Inflammatory macrophage treated with lipopolysaccharide for 1 hour (primary cell): ENCODE measurements at regions not wholly inside any gene's neighbourhood (a gene's known extent, or its start where the extent isn't known, plus 50 kb on each side); places are given as distances from the start of the nearest gene placed in this dataset.
"Not testable (repeated sequence)": the region's sequence is repeated elsewhere in the genome, so short reads cannot be mapped to it uniquely, and the experiment has no call there.

ENCODE experiments used
- DNase-seq, 2 donors: peaks; one replicate each; pipeline ENCODE4 v3.0.0-alpha.2; 2020 to 2022

DNA sequence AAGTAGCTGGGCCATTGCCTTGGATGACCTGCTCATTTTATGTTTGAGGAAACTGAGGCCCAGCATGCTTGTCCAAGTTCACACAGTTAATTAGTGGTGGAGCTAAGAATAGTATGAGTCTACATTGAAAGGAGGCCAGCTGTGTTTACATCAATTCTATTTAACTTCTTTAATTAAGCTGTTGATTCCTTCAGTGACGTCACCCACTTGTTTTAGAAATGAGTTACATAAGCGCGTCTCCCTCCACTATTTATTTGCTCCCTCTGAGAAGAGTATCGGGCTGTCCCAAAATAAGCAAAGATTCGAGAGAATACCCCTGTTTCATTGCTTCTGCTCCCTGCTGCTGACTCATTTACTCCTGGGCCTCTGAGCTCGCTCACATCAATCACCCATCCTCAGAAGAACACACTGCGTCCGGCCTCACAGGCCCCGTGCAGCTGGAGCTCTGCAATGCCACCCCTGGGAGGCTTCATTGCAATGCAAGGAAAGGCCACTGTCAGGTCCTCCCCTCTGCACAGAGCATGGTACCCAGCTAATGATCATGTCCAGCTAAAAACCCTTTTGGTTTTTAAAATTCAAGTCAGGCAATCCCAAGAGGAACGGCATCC, 74.8 kb upstream of the BMP2 start:
- DNase-seq = no peak

DNA sequence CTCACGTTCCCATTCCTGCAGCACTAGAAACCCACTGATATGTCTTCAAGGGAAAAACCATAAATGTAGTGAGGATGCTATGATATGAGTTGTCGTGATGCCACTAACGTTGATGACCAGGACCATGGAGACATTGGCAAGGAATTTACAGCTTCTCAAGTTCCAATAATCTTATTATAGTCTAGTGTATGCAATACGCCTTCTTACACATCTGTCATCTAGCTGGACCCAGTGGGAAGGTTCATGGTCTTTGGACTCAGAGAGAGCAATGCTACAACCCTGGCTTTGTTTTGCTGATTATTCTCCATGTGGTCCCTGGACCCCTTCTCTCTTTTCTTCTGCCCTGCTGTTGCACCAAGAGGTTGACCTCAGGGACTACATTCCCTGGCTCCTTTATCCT, 76.0 kb upstream of the BMP2 start:
- DNase-seq = no peak

DNA sequence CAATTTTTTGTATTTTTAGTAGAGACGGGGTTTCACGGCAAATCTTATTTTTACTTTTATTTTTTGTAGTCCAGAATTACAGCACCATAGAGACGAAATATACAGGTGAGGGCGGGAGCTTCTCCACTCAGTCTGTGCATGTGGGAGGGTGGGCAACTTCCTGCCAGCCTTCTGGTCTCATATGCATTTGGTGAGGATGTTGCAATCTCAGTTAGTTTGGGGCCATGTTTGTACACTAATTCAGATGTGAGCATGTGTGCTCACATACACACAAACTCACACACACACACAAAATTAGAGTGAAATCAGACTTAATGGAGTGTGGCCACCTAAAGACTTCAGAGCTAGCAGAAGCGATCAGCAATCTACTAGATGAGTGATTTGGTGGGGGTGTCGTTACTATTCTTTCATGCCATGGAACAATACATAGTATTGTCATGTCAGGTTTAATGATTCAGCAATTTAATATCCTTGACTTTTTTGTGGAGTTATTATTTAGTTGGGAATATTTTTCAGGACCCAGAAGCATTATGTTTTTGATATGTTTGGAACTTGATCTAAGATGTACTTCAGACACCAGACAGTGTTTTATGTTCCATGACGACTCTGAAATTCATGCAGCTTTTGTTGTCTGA, 78.0 kb upstream of the BMP2 start:
- no peak for DNase-seq

DNA sequence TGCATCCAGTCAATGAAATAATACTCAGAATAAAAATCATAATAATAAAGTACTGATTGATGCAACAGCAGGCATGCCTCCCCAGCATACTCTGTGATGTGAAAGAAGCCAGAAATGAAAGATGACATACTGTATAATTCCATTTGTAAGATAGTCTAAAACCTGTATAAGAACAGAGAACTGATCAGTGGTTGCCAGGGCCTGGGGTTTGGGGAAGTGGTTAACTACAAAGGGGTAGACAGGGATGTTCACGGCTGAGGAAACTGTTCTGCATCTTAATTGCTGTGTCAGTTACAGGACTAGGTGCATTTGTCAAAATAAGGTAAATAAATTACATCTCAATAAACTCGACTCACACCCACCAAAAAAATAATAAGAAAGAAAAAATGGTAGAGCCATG, 81.3 kb upstream of the BMP2 start:
- DNase-seq = no peak

DNA sequence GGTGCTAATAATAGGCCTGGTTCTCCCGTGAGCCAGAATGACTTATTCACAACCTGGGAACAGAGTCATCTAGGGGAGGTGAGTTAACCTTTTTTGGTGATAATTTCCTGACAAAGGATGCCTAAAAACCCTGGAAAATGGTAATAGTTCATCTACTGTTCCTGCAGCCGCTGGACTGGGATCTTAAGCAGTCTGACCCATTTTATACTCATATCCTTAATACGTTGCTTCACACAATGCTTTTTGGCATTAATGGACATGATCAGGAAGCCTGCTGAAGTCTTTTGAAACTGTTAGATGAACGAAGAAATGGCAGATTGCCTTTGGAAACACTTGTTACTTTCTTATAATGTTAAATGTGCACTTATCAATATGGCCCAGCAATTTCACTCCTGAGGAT, 81.9 kb upstream of the BMP2 start:
- DNase-seq = no peak

DNA sequence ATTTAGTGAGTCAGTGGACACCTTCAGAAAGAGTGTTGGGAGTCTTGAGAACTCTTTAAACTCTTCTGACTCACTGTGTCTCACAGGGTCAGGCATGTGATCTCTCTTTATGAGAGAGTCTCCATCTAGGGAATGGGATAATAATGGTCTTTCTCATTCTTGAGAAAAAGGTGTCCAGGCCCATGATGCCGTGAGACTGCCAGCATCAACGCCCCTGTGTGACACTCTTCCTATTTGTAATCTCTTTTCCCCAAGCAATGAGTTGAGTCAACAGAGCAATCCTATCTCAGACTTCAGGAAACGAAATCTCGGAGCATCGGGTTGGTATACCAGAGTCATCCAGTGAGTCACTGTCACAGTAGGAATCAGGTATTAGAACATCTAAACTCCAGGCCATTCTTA, 82.3 kb upstream of the BMP2 start:
- no peak for DNase-seq

DNA sequence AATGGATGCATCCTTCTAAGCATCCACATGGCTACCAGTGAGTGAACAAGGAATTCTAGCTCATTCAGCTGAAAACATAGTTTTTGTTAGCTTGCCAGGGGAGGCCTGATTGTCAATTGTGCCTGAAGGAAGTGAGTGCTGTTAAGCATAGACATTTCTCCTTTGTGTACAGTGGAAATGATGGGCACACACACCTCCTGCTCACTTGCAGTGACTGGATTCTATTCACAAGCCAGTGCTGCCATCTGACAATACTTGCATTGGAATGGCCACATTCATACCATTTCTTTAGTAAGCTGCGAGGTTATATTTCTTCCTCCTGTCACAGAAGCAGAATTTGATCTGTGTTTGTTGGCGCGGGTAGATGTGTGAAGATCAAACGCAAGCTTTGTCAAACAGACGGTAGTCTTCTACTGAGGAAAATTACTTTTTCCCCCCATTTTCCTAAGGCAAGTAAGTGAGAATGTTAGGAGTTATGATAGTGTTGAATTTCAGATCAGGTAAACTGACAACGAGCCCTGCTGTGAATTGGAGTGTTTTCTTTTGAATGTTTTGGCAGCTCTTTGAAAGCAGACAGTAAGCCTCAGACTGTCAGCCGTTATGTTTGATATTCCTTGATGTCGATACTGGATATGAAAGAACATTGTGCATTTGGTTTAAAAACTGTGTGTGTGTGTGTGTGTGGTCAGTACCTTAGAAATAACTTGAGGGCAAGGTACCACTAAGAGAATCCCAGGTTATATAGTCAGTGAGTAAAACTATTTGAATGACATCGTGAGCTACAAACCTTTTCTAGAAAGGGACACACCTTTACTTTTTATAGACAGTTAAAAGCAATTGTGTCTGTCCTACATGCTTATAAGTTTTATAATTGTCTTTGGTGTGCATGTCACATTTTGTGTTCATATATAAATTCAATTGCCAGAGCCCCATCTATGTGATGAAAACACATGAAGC, 84.2 kb upstream of the BMP2 start:
- DNase-seq = no peak

DNA sequence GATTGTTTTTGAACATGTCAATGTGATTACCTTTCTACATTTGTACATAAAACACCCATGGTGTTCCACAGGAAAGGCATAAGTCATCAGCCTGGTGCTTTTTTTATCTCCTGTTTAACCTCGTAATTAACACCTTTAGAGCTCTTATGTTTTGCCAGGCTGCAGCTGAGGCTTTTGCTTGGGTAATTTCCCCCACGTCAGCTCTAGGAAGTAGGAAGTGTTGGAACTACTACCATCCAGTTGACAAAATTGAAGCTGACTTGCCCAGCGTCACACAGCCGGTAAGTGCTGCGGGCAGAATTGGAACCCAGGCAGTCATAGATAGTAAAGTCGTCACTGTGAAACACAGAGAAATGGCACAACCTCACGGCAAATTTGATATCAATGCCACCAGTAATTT, 86.6 kb upstream of the BMP2 start:
- DNase-seq = no peak

DNA sequence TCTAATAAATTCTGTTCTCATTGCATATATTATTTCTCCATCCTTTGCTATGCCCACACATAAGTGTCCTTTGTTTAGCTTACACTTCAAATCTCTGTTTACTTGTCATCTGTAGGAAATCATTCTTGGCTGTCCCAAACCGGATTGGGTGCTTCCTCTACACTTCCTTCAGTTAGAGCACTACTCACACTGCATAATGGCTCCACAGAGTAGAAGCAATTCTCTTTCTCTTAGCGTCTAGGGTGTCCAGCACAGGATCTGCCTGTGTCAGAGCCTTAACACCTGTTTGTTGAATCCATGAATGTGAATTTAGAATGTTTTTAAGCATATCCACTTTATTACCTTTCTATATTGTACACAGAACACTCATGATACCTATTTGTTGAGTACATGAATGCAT, 87.0 kb upstream of the BMP2 start:
- DNase-seq = no peak

DNA sequence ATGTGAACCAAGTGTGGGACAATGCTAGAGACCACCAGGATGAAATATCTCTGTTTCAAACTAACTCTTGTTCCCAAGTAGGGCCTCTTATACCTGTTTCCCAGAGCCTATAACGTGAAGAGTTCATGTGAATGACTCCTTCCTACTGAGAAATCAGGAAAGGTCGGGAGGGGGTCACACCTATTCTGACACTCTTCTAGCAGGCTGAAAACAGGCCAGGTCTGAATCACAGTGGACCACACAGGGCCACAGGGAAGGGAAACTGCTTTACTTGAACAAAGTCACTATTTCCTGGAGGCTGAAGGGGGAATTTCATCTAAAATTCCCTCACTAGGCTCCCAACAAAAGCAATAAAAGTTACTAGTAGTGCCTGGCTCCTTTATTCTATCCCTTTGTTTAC, 88.4 kb upstream of the BMP2 start:
- no peak for DNase-seq

DNA sequence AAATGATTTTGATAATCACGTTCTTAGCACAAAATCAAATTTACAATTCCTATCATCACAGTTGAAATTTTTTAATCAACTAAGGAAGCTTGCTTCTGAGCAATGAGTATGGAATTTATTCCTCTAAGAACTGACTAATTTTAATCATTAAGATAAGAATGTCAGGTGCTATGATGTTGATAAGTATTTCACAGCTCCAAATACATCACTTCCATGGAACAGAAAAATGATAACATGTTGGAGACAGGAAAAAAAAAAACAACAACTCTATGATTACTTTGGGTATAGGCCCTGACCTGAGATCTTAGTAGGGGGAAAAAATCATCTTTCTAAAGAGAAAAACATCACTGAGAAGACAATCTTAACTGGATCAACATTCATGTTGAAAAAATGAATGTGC, 89.4 kb upstream of the BMP2 start:
- no peak for DNase-seq

DNA sequence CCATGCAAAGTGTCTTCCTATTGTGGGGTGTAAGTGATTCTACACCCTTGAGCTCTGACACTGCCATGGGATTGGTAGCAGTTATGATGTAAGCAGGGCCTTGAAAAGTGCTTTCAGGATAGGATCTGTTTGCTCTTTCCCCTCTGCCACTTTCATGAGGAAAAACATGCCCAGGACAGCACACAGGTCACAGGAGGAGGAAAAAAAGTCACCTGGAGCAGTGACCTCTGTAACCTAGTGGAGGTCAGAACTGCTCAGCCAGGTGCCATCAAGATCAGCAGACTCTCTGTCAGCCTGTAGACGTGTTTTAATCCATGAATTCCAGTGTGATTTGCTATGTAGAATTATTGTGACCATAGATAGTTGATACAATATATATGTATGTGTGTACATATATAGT, 92.7 kb upstream of the BMP2 start:
- DNase-seq = no peak

DNA sequence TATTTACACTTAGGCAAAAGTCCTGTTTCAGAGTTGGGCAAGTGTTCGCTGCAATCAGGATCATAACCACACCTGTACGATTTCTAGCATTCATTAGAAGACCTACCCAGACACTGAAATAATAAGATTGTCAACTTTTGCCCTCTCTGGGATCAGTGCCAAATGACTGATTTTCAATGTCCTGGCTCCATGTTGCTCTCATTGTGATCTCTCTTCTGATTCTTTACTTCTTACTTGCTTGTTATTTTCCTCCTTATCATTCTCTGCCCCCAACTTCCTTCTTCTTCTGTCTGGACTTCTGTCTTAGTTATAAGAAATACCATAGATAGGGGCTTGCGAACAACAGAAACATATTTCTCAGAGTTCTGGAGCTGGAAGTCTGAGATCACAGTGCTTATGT, 94.4 kb upstream of the BMP2 start:
- DNase-seq = no peak

DNA sequence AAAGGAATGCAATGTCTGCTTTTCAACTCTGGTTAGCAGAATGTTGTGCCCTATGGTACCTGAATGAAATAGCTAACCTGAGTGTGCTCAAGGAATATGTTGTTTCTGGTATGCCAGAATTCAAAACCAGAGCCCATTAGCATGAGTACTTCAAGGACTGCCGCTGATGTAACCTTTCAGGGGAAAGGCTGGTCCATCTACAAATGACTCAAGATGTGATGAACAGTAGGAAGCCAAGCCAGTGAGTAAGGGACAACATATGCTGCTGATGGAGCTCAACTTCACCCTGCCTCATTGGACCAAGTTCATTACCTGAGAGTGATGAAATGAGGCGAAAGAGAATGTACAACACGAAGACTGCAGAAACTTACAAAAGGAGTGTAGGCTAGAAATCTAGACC, 95.7 kb upstream of the BMP2 start:
- no peak for DNase-seq

DNA sequence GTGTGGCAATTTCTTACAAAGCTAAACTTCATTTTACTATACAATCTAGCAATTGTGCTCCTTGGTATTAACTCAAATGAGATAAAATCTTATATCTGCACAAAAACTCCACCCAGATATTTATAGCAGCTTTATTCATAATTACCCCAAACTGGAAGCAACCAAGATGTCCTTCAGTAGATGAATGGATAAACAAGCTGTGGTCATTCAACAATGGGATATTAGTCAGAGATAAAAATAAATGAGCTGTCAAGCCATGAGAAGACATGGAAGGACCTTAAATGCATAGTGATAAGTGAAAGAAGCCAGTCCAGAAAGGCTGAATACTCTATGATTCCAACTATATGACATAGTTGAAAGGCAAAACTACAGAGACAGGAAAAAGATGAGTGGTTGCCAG, 98.9 kb upstream of the BMP2 start:
- no peak for DNase-seq

DNA sequence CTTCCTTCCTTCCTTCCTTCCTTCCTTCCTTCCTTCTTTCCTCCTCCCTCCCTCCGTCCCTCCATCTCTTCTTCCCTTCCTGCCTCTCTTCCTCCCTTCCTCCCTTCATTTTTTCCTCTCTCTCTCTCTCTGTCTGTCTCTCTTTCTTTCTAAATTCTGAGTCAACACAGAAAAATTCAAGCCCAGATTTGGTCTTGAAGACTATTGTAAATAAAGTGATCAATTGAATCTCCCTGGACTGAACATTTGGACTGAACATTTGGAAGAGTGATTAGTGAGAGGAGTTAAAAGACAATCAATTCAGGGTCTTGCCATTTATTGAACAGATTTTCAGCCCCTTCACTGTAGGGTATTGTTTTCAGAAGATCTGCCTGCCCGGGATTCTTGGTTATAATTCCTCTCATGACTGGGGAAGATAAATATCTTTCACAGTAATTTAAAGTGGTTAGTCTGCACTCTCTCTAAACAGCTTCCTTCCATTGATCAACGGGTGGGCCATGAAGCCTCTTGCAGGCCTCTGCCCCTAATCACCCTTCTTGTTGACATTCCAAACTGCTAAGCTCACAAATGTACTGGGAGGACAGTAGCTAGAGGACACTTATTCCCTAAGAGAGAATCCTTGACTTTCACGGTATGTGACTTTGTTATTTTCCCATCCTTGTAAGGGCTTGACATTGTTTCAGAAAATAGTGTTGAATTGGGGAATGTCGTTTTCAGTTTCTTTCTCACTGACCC, 101.7 kb upstream of the BMP2 start:
- DNase-seq = no peak

DNA sequence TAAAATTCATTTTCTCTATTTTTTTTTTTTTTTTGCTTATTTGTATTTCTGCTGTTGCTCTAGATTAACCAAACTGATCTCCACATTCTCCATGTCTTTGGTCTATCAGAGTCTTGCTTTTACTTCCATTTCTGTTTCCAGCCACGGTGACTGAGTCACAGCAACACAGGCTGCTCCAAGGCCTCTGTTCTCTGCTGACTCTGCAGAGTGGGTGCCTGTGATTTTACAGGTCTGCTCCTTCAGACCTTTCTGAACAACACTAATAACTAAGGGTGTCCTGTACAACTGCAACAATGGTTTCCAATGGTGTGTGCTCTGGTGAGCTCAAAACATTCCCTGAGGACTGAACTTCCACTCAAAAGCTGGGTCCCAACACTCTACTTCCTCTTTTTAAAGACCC, 102.3 kb upstream of the BMP2 start:
- no peak for DNase-seq

DNA sequence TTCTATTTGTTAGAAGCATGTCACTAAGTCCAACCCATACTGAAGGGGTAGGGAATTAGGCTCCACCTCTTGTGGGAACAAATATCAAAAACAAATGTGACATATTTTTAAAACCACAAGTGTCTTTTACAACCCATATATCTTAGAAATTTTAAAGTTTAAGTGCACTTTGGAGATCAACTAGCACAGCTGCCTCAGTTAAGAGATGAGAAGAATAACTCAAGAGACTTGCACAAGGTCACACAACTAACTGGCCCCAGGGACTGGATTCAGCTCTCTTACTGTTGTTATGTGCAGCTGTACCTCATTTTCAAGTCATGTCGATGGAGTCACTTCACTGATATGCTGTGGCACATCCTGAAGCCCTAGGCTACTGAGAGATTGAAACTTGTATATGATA, 102.9 kb upstream of the BMP2 start:
- no peak for DNase-seq

DNA sequence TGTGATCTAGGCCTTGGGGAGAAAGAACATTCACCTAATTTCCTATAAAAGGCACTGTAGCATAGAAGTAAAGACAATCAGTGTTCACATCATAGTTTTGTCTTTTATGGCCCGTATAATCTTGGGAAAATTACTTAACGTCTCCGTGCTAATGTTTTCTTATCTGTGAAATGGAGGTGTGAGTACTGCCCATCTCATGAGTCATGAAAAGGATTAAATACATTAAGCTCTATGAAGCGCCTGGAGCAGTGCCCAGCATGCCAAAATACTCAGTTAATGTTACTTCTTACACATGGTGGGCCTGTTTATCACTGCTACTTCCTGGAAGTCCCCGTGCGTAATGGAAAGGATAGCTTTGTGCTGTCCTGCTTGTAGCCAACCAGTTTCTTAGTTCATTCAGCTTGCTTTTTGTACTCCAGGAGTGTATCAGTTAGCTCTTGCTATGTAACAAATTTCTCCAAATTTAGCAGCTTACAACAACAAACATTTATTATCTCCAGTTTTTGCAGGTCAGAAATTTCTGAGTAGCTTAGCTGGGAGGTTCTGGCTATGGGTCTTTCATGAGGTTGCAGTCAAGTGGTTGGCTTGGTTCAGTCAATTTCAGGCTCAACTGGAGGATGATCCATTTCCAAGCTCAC, 103.6 kb upstream of the BMP2 start:
- DNase-seq = no peak

DNA sequence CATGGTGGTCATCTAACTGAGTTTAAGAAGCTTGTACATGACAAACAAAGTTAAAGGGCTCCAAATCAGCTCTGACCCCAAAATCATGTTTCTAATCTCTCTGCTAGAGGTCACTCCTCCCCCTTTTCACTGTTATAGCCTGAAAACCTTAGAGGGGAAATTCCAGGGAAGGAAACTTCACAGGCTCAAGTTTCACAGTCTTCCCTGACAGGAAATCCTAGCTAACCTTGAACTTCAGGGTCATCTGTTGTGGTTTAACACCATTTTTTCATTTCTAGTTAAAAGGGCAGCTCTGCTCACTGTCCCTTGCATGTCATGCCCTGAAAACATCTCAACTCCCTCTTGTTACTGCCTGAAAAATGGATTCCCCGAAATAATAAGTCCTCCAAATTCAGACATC, 104.4 kb upstream of the BMP2 start:
- no peak for DNase-seq

DNA sequence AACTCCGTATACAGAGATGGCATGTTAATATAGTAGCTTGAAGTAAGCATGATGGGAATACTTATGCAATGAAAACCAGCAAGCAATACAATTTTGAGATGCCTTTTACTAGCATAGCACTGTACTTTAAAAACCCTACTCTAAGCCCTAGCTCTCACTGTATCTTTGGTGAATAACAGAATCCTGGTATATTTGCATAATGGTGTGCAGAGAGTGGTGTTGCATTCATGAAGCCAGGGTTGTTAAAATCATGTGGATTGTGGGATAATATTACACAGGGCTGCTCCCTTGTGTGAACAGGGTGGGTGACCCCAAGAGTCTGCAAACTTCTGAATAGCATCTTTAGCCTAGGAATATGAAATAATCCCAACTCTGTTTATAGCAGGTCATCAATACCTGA, 105.2 kb upstream of the BMP2 start:
- no peak for DNase-seq

DNA sequence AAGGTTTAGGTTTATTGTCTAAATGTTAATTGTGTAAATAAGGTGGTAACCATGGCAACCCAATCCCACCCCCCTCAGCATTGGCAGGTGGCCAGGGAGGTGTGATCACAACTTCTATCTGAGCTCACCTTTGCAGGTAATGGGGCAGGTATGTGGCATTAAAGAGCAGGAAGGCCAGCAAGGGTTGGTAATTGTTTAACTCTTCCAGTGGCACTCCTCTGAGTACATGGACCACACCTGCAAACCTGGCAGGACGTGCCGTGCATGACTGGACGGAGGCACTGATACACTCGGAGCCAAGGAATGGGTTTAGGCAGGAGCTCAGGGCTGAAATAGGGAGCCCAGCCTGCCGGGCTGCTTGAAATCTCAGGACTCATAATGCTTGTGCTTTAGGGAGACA, 107.0 kb upstream of the BMP2 start:
- DNase-seq = no peak

DNA sequence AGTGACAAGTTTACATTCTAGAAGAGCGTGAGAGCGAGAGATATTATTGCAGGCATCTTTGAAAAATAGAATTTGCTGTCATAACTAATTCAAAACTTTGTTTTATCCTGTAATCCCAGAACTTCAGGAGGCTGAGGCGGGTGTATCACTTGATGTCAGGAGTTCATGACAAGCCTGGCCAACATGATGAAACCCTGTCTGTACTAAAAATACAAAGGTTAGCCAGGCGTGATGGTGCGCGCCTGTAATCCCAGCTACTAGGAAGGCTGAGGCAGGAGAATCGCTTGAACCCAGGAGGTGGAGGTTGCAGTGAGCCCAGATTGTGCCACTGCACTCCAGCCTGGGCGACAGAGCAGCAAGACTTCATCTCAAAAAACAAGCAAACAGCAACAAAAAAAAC, 108.6 kb upstream of the BMP2 start:
- DNase-seq = not testable (repeated sequence)
